ENCODE measurements at regions not wholly inside any gene's neighbourhood (a gene's known extent, or its start where the extent isn't known, plus 50 kb on each side); places are given as distances from the start of the nearest gene placed in this dataset.

GRCh38 chr9:19600538-19600937 is 188.3 kb downstream of the SLC24A2 start:
- no peak overlapping the region for H3K4me3 ChIP-seq (ENCODE audit: low read depth, low read length)
- H3K9me3 ChIP-seq (ENCODE audit: control insufficient read depth, insufficient read depth, low read depth, low read length), result no peaks in the 10 kb centered on the region; the same call in 1 of the 2 replicates
- no peak overlapping the region for H3K27ac ChIP-seq (ENCODE audit: low read depth, low read length)
- no peak overlapping the region for H3K9ac ChIP-seq (ENCODE audit: low read length)
- H3K36me3 ChIP-seq (ENCODE audit: control insufficient read depth, insufficient read depth, low read length), result no peaks in the 10 kb centered on the region
- no peaks in the 10 kb centered on the region for H3K4me1 ChIP-seq (ENCODE audit: control insufficient read depth, insufficient read depth, low read length)
- H3K27me3 ChIP-seq (ENCODE audit: control insufficient read depth, insufficient read depth, low read length), result no peaks in the 10 kb centered on the region

DNA sequence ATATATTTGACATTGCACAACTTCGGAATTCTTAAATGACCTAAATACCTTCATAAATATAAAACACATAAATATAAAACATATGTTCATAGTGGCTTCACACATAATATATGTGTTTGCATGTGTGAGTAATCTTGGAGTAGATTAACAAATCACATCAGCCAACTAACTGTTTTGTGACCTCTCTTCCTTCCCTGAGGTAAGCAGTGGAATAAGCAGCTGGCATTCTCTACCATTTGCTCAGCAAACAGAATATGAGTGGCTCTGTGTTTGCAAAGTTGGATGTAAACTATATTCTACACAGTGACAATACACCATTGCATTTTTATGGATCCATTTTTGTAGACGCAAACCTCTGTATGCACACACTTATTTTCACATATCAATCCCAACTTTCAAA is 189.9 kb downstream of the ACER2 start:
- Histone ChIP-seq H3K27me3 (ENCODE audit: control insufficient read depth, insufficient read depth, low read length) (no peaks in the 10 kb centered on the region), H3K27ac (ENCODE audit: low read depth, low read length) (no peak overlapping the region), H3K9ac (ENCODE audit: low read length) (no peak overlapping the region), H3K4me1 (ENCODE audit: control insufficient read depth, insufficient read depth, low read length) (no peaks in the 10 kb centered on the region), H3K4me3 (ENCODE audit: low read depth, low read length) (no peak overlapping the region), H3K9me3 (ENCODE audit: control insufficient read depth, insufficient read depth, low read depth, low read length) (no peaks in the 10 kb centered on the region; the same call in 1 of the 2 replicates), H3K36me3 (ENCODE audit: control insufficient read depth, insufficient read depth, low read length) (no peaks in the 10 kb centered on the region)

DNA sequence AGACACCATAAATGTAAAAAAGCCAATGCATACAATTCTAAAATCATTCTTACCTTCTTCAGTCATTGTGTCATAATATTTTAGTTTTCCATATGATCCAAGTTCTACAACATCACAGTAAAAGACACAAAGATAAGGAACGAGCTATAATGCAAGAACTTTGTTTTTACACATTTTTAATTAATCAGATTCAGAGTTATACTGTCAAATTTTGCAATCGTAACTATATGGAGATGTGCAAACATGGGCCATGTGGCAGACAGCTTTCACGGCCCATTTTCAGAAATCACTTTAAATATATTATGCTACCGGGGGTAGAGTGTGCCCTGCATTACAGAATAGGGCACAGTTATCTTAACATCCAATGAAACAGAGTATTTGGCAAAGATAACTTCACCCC is 188.4 kb downstream of the ACER2 start:
- H3K36me3 ChIP-seq (ENCODE audit: control insufficient read depth, insufficient read depth, low read length), result no peaks in the 10 kb centered on the region
- no peaks in the 10 kb centered on the region; the same call in 1 of the 2 replicates for H3K9me3 ChIP-seq (ENCODE audit: control insufficient read depth, insufficient read depth, low read depth, low read length)
- no peaks in the 10 kb centered on the region for H3K4me1 ChIP-seq (ENCODE audit: control insufficient read depth, insufficient read depth, low read length)
- H3K4me3 ChIP-seq (ENCODE audit: low read depth, low read length), result no peak overlapping the region
- no peak overlapping the region for H3K27ac ChIP-seq (ENCODE audit: low read depth, low read length)
- H3K27me3 ChIP-seq (ENCODE audit: control insufficient read depth, insufficient read depth, low read length), result no peaks in the 10 kb centered on the region
- no peak overlapping the region for H3K9ac ChIP-seq (ENCODE audit: low read length)

DNA sequence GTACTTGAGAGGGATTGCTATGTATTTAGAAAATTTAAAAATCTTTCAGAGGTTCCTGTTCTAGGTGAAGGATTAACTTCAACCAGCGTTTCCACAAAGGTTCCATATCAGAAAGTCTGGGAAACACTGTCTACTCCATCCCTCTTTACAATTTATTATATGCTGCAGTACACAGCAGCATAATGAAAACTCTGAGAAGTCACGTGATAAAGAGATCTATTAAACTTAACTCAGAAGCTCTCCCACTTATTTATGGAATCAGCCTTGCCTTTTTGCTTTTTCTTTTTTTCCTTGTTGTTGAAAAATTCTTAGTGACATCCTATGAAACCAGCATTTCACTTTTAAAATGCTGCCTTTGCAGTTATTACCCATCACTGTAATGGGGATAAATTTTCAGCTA is 186.2 kb downstream of the ACER2 start:
- no peak overlapping the region for H3K4me3 ChIP-seq (ENCODE audit: low read depth, low read length)

GRCh38 chr9:19587678-19588077 is 178.9 kb downstream of the ACER2 start:
- Histone ChIP-seq H3K9ac (ENCODE audit: low read length) (no peak overlapping the region), H3K4me1 (ENCODE audit: control insufficient read depth, insufficient read depth, low read length) (no peaks in the 10 kb centered on the region), H3K9me3 (ENCODE audit: control insufficient read depth, insufficient read depth, low read depth, low read length) (peaks cover 3% of the 10 kb centered on the region; the same call in 1 of the 2 replicates)

More for the DNA sequence above, 186.2 kb downstream of the ACER2 start:
- Histone ChIP-seq H3K27me3 (ENCODE audit: control insufficient read depth, insufficient read depth, low read length) (no peaks in the 10 kb centered on the region), H3K36me3 (ENCODE audit: control insufficient read depth, insufficient read depth, low read length) (no peaks in the 10 kb centered on the region), H3K9ac (ENCODE audit: low read length) (no peak overlapping the region), H3K4me1 (ENCODE audit: control insufficient read depth, insufficient read depth, low read length) (no peaks in the 10 kb centered on the region), H3K27ac (ENCODE audit: low read depth, low read length) (no peak overlapping the region), H3K9me3 (ENCODE audit: control insufficient read depth, insufficient read depth, low read depth, low read length) (no peaks in the 10 kb centered on the region)

GRCh38 chr9:19583890-19584289 is 175.1 kb downstream of the ACER2 start:
- Histone ChIP-seq H3K36me3 (ENCODE audit: control insufficient read depth, insufficient read depth, low read length) (no peaks in the 10 kb centered on the region), H3K4me3 (ENCODE audit: low read depth, low read length) (no peak overlapping the region), H3K27ac (ENCODE audit: low read depth, low read length) (no peak overlapping the region), H3K9ac (ENCODE audit: low read length) (no peak overlapping the region), H3K9me3 (ENCODE audit: control insufficient read depth, insufficient read depth, low read depth, low read length) (peaks cover 3% of the 10 kb centered on the region; the same call in 1 of the 2 replicates), H3K4me1 (ENCODE audit: control insufficient read depth, insufficient read depth, low read length) (no peaks in the 10 kb centered on the region), H3K27me3 (ENCODE audit: control insufficient read depth, insufficient read depth, low read length) (no peaks in the 10 kb centered on the region)

More at GRCh38 chr9:19587678-19588077, 178.9 kb downstream of the ACER2 start:
- Histone ChIP-seq H3K27me3 (ENCODE audit: control insufficient read depth, insufficient read depth, low read length) (no peaks in the 10 kb centered on the region), H3K36me3 (ENCODE audit: control insufficient read depth, insufficient read depth, low read length) (no peaks in the 10 kb centered on the region), H3K27ac (ENCODE audit: low read depth, low read length) (no peak overlapping the region), H3K4me3 (ENCODE audit: low read depth, low read length) (no peak overlapping the region)

DNA sequence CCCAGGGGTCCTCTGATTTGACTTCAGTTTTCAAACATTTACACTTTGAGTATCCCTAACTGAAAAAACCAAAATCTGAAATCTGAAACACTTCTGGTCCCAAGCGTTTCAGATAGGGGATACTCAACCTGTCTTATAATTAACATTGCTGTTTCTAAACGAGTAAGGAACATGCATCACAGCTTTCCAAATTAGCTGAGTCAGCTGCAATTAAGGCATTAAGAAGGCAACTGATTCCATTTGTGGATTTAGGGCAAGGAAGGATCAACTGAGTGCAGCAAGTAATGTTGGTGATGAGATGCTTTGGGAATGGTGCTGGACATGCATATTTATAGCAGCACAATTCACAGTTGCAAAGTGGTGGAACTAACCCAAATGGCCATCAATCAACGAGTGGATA is 168.6 kb downstream of the ACER2 start:
- Histone ChIP-seq H3K27me3 (ENCODE audit: control insufficient read depth, insufficient read depth, low read length) (no peaks in the 10 kb centered on the region), H3K9ac (ENCODE audit: low read length) (no peak overlapping the region)

GRCh38 chr9:19568946-19569345 is 160.1 kb downstream of the ACER2 start:
- Histone ChIP-seq H3K36me3 (ENCODE audit: control insufficient read depth, insufficient read depth, low read length) (no peaks in the 10 kb centered on the region), H3K4me1 (ENCODE audit: control insufficient read depth, insufficient read depth, low read length) (no peaks in the 10 kb centered on the region), H3K9me3 (ENCODE audit: control insufficient read depth, insufficient read depth, low read depth, low read length) (no peaks in the 10 kb centered on the region), H3K27ac (ENCODE audit: low read depth, low read length) (no peak overlapping the region), H3K9ac (ENCODE audit: low read length) (no peak overlapping the region), H3K27me3 (ENCODE audit: control insufficient read depth, insufficient read depth, low read length) (no peaks in the 10 kb centered on the region), H3K4me3 (ENCODE audit: low read depth, low read length) (no peak overlapping the region)

More for the DNA sequence above, 168.6 kb downstream of the ACER2 start:
- Histone ChIP-seq H3K36me3 (ENCODE audit: control insufficient read depth, insufficient read depth, low read length) (no peaks in the 10 kb centered on the region), H3K9me3 (ENCODE audit: control insufficient read depth, insufficient read depth, low read depth, low read length) (no peaks in the 10 kb centered on the region), H3K4me1 (ENCODE audit: control insufficient read depth, insufficient read depth, low read length) (no peaks in the 10 kb centered on the region), H3K27ac (ENCODE audit: low read depth, low read length) (no peak overlapping the region), H3K4me3 (ENCODE audit: low read depth, low read length) (no peak overlapping the region)

- H3K36me3 ChIP-seq (ENCODE audit: control insufficient read depth, insufficient read depth, low read length), result no peaks in the 10 kb centered on the region
- H3K27ac ChIP-seq (ENCODE audit: low read depth, low read length), result no peak overlapping the region
- H3K27me3 ChIP-seq (ENCODE audit: control insufficient read depth, insufficient read depth, low read length), result no peaks in the 10 kb centered on the region
- peaks cover 3% of the 10 kb centered on the region; the same call in 1 of the 2 replicates for H3K4me1 ChIP-seq (ENCODE audit: control insufficient read depth, insufficient read depth, low read length)
- H3K9ac ChIP-seq (ENCODE audit: low read length), result no peak overlapping the region
- no peaks in the 10 kb centered on the region for H3K9me3 ChIP-seq (ENCODE audit: control insufficient read depth, insufficient read depth, low read depth, low read length)
- H3K4me3 ChIP-seq (ENCODE audit: low read depth, low read length), result no peak overlapping the region
These were observed 155.7 kb downstream of the ACER2 start for GRCh38 chr9:19564396-19565061.

DNA sequence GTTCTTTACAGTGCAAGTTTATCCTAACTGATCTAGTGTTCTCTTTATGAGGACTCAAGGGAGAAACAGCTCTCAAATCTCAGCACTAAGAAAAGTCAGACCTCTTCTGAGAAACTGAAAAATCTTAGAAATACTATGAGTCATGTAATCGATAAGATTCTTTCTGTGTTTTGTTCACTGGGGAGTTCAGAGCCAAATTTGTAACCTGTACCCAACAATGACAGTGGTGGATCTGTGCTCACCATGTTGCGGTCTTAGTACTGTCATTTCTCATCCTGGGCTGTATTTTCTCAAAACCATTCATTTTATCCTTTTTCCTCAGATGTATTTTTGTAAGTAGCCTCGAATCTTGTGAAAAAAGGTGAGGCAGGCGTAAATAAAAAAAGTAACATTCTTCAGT is 146.4 kb downstream of the ACER2 start:
- H3K4me3 ChIP-seq (ENCODE audit: low read depth, low read length), result no peak overlapping the region
- H3K9ac ChIP-seq (ENCODE audit: low read length), result no peak overlapping the region
- H3K9me3 ChIP-seq (ENCODE audit: control insufficient read depth, insufficient read depth, low read depth, low read length), result peaks cover 15% of the 10 kb centered on the region; the same call in 1 of the 2 replicates
- no peak overlapping the region for H3K27ac ChIP-seq (ENCODE audit: low read depth, low read length)
- no peaks in the 10 kb centered on the region for H3K36me3 ChIP-seq (ENCODE audit: control insufficient read depth, insufficient read depth, low read length)
- H3K4me1 ChIP-seq (ENCODE audit: control insufficient read depth, insufficient read depth, low read length), result peaks cover 15% of the 10 kb centered on the region; the same call in 1 of the 2 replicates
- H3K27me3 ChIP-seq (ENCODE audit: control insufficient read depth, insufficient read depth, low read length), result no peaks in the 10 kb centered on the region

DNA sequence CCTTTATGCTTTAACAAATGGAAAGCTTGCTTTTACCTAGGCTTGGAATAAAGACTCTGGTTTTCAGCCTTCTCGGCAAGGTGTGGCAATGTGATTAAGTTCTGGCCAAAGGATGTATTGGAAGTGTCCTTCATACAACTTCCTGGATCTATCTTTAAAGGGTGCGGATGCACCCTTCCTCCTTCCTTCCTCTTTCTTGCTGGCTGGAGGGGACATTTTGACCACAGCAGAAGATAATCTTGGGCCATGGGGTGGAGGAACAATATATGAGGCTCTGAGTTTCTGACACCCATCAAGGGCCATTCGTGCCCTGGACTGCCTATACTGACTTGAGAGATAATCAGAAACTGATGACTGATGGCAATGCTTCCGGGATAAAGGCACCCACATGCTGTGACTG is 145.7 kb downstream of the ACER2 start:
- H3K9me3 ChIP-seq (ENCODE audit: control insufficient read depth, insufficient read depth, low read depth, low read length), result peaks cover 15% of the 10 kb centered on the region; the same call in 1 of the 2 replicates
- no peak overlapping the region for H3K4me3 ChIP-seq (ENCODE audit: low read depth, low read length)
- peaks cover 12% of the 10 kb centered on the region; the same call in 1 of the 2 replicates for H3K4me1 ChIP-seq (ENCODE audit: control insufficient read depth, insufficient read depth, low read length)
- no peak overlapping the region for H3K27ac ChIP-seq (ENCODE audit: low read depth, low read length)
- H3K27me3 ChIP-seq (ENCODE audit: control insufficient read depth, insufficient read depth, low read length), result no peaks in the 10 kb centered on the region
- no peak overlapping the region for H3K9ac ChIP-seq (ENCODE audit: low read length)
- no peaks in the 10 kb centered on the region for H3K36me3 ChIP-seq (ENCODE audit: control insufficient read depth, insufficient read depth, low read length)
